WERI-Rb-1 (cell line): ENCODE measurements at regions not wholly inside any gene's neighbourhood (a gene's known extent, or its start where the extent isn't known, plus 50 kb on each side); places are given as distances from the start of the nearest gene placed in this dataset.

Experiments used
- DNase-seq: peaks from one replicate; pipeline ENCODE4 v3.0.0-alpha.2; 2020
- H3K27ac ChIP-seq: fragments of 250-450 bp; sonication (Bioruptor Pico); 2 replicates; pipeline ENCODE4 v1.5.1; 2020; ENCODE audit warnings: mild to moderate bottlenecking, moderate library complexity
- H3K27me3 ChIP-seq: fragments of 250-450 bp; sonication (Bioruptor Pico); 2 replicates; pipeline ENCODE4 v1.5.1; 2021; ENCODE audit warnings: mild to moderate bottlenecking, low read depth, moderate library complexity; ENCODE audit not compliant: insufficient read depth, severe bottlenecking
- H3K36me3 ChIP-seq: fragments of 250-450 bp; sonication (Bioruptor Pico); 2 replicates; pipeline ENCODE4 v1.5.1; 2020; ENCODE audit warnings: mild to moderate bottlenecking, moderate library complexity
- H3K4me3 ChIP-seq: 2 replicates; pipeline ENCODE4 v1.5.1; 2011; ENCODE audit warnings: low read depth, mild to moderate bottlenecking, control low read depth, low read length
- H3K9me3 ChIP-seq: fragments of 250-450 bp; sonication (Bioruptor Pico); 2 replicates; pipeline ENCODE4 v1.5.1; 2021; ENCODE audit warnings: mild to moderate bottlenecking, moderate library complexity; ENCODE audit not compliant: severe bottlenecking
- CTCF ChIP-seq: IDR thresholded peaks from 2 replicates; pipeline ENCODE4 v1.5.1; 2011; ENCODE audit warnings: low read depth, mild to moderate bottlenecking, control low read depth, inconsistent platforms, low read length

DNA sequence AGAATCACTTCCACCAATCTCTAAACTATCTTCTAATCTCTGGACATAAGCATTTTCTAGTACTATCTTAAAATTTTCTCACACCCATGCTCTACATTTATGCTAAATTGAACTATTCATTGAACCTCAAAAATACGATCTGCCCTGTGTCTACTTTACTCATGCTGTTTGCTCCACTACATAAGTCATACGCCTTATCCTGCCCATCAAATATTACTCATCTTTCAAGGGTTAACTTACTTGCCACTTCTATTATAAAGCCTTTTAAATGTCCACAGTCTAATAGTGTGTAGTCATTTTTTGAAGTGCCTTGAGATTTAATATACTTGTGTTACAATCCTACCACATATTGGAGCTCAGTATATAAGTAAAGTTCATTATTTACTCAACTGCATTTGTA, 727.7 kb upstream of the SLIT2 start:
- Histone ChIP-seq H3K27me3 (no peaks in the 10 kb centered on the region), H3K27ac (no peak overlapping the region), H3K4me3 (no peak overlapping the region), H3K36me3 (no peaks in the 10 kb centered on the region), H3K9me3 (no peaks in the 10 kb centered on the region)
- no peak for DNase-seq
- TF ChIP-seq CTCF: no peak

DNA sequence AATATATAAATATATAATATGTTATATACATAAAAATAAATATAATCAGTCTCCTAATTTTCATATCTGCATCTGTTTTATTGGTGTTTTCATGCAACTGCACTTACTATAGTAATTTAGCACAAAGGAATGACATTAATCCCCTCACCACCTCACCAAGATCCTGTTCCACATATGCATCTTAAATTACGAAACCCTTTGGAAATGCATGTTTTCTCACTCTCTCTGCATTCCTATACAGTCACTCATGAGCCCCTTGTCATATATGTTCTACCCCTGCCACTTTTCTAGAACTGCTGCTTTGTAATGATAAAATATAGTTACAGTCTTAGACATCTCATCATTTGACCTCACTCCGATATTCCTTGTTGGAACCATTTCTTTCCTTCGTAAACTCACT, 728.7 kb upstream of the SLIT2 start:
- Histone ChIP-seq H3K4me3 (no peak overlapping the region), H3K27ac (no peak overlapping the region), H3K36me3 (no peaks in the 10 kb centered on the region), H3K9me3 (no peaks in the 10 kb centered on the region), H3K27me3 (no peaks in the 10 kb centered on the region)
- DNase-seq: no peak
- no peak for TF ChIP-seq CTCF

GRCh38 chr4:19520939-19521520, 730.7 kb upstream of the SLIT2 start:
- Histone ChIP-seq H3K36me3 (no peaks in the 10 kb centered on the region), H3K9me3 (no peaks in the 10 kb centered on the region), H3K27me3 (no peaks in the 10 kb centered on the region), H3K4me3 (no peak overlapping the region), H3K27ac (no peak overlapping the region)
- no peak for DNase-seq
- TF ChIP-seq CTCF: no peak

GRCh38 chr4:19514276-19515070, 737.2 kb upstream of the SLIT2 start:
- no peak for DNase-seq
- Histone ChIP-seq H3K36me3 (no peaks in the 10 kb centered on the region), H3K27ac (no peak overlapping the region), H3K27me3 (no peaks in the 10 kb centered on the region), H3K9me3 (no peaks in the 10 kb centered on the region), H3K4me3 (no peak overlapping the region)
- no peak for TF ChIP-seq CTCF

DNA sequence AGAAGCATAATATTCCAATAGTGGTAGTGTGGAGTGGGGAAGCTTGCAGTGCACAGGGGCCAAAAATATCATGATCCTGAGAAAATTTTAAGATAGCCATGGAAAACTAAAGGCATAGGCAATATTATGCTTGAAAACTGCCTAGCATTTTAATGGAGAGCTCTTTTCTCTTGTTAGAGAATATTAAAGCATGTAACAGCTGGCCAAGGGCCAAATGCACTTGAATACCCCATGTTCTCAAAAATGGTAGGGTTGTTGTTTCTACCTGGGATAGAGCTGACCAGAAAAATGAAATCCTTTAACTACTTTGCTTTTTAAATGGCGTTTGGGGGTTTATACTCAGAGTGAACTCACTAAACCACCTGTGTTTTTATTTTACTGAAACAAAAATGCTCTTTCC, 739.6 kb upstream of the SLIT2 start:
- Histone ChIP-seq H3K9me3 (no peaks in the 10 kb centered on the region), H3K4me3 (no peak overlapping the region), H3K36me3 (no peaks in the 10 kb centered on the region), H3K27me3 (no peaks in the 10 kb centered on the region), H3K27ac (no peak overlapping the region)
- no peak for DNase-seq
- no peak for TF ChIP-seq CTCF

- Histone ChIP-seq H3K36me3 (no peaks in the 10 kb centered on the region), H3K4me3 (no peak overlapping the region), H3K27me3 (no peaks in the 10 kb centered on the region), H3K27ac (no peak overlapping the region), H3K9me3 (no peaks in the 10 kb centered on the region)
- DNase-seq: no peak
- TF ChIP-seq CTCF: no peak
These were observed 740.7 kb upstream of the SLIT2 start for GRCh38 chr4:19510993-19511392.
